ENCODE measurements at regions not wholly inside any gene's neighbourhood (a gene's known extent, or its start where the extent isn't known, plus 50 kb on each side); places are given as distances from the start of the nearest gene placed in this dataset.

GRCh38 chr10:4382811-4383210, 443.2 kb upstream of the AKR1E2 start:
- no peak for DNase-seq (ENCODE audit: low read depth)
- H3K4me3 ChIP-seq (ENCODE audit: low read depth, low read length): no peak overlapping the region
- no peak for TF ChIP-seq CTCF (conservative IDR thresholded peaks at IDR 0.05; ENCODE audit: low read depth, low read length)

- DNase-seq (ENCODE audit: low read depth): no peak
- TF ChIP-seq CTCF (conservative IDR thresholded peaks at IDR 0.05; ENCODE audit: low read depth, low read length): no peak
These were observed 452.4 kb upstream of the AKR1E2 start for GRCh38 chr10:4373612-4374011.

GRCh38 chr10:4373098-4373497, 452.9 kb upstream of the AKR1E2 start:
- no peak for DNase-seq (ENCODE audit: low read depth)
- TF ChIP-seq CTCF (conservative IDR thresholded peaks at IDR 0.05; ENCODE audit: low read depth, low read length): no peak
- H3K4me3 ChIP-seq (ENCODE audit: low read depth, low read length): no peak overlapping the region

More at GRCh38 chr10:4373612-4374011, 452.4 kb upstream of the AKR1E2 start:
- no peak overlapping the region for H3K4me3 ChIP-seq (ENCODE audit: low read depth, low read length)

GRCh38 chr10:4372601-4373000, 453.4 kb upstream of the AKR1E2 start:
- H3K4me3 ChIP-seq (ENCODE audit: low read depth, low read length): no peak overlapping the region
- no peak for TF ChIP-seq CTCF (conservative IDR thresholded peaks at IDR 0.05; ENCODE audit: low read depth, low read length)
- DNase-seq (ENCODE audit: low read depth): no peak

GRCh38 chr10:4371691-4372295, 454.2 kb upstream of the AKR1E2 start:
- no peak for DNase-seq (ENCODE audit: low read depth)
- H3K4me3 ChIP-seq (ENCODE audit: low read depth, low read length): no peak overlapping the region
- TF ChIP-seq CTCF (conservative IDR thresholded peaks at IDR 0.05; ENCODE audit: low read depth, low read length): no peak

- no peak for DNase-seq (ENCODE audit: low read depth)
- TF ChIP-seq CTCF (conservative IDR thresholded peaks at IDR 0.05; ENCODE audit: low read depth, low read length): no peak
- H3K4me3 ChIP-seq (ENCODE audit: low read depth, low read length): no peak overlapping the region
These were observed 455.6 kb upstream of the AKR1E2 start for GRCh38 chr10:4370376-4370775.

GRCh38 chr10:4361581-4361980, 464.4 kb upstream of the AKR1E2 start:
- TF ChIP-seq CTCF (conservative IDR thresholded peaks at IDR 0.05; ENCODE audit: low read depth, low read length): no peak
- DNase-seq (ENCODE audit: low read depth): no peak
- no peak overlapping the region for H3K4me3 ChIP-seq (ENCODE audit: low read depth, low read length)
